Peyer's patch (tissue), 4 donors: ENCODE measurements at regions not wholly inside any gene's neighbourhood (a gene's known extent, or its start where the extent isn't known, plus 50 kb on each side); places are given as distances from the start of the nearest gene placed in this dataset.

Source experiments
- DNase-seq, 3 donors: peaks; one replicate each; pipeline ENCODE4 v3.0.0-alpha.2; 2017 to 2019
- H3K27ac ChIP-seq, 4 donors: fragments of 200-600 bp; sonication (generic); one replicate each; pipeline ENCODE4 v1.5.1; 2016 to 2019
- H3K27me3 ChIP-seq, 2 donors: fragments of 200-600 bp; sonication (generic); one replicate each; pipeline ENCODE4 v1.5.1; 2019
- H3K36me3 ChIP-seq, 3 donors: fragments of 200-600 bp; sonication (generic); one replicate each; pipeline ENCODE4 v1.5.1; 2016 to 2019
- H3K4me1 ChIP-seq, 4 donors: fragments of 200-600 bp; sonication (generic); one replicate each; pipeline ENCODE4 v1.5.1; 2016 to 2019
- H3K4me3 ChIP-seq, 4 donors: fragments of 200-600 bp; sonication (generic); 1 replicate in 3 of 4; 2 replicates in 1 of 4; pipeline ENCODE4 v1.5.1; 2016 to 2019; ENCODE audit warnings: mild to moderate bottlenecking in 1 of 4
- H3K9me3 ChIP-seq, 4 donors: fragments of 200-600 bp; sonication (generic); one replicate each; pipeline ENCODE4 v1.5.1; 2016 to 2019; ENCODE audit warnings: mild to moderate bottlenecking in 1 of 4
- POLR2A ChIP-seq, 2 donors: fragments of 450-650 bp; IDR thresholded peaks; one replicate each; pipeline ENCODE4 v1.5.1; 2017; ENCODE audit warnings: antibody characterized with exemption in 2 of 2, mild to moderate bottlenecking in 2 of 2, moderate library complexity in 2 of 2
- TF ChIP-seq, protein P1 (sequence below), 6 experiments: fragments of 450-650 bp in 4 of 6; fragments of 200-600 bp in 2 of 6; sonication (generic) in 1 of 6; IDR thresholded peaks; one replicate each; pipeline ENCODE4 v1.5.1; 2017 to 2019; ENCODE audit warnings: antibody characterized with exemption in 6 of 6, mild to moderate bottlenecking in 3 of 6, moderate library complexity in 1 of 6

DNA sequence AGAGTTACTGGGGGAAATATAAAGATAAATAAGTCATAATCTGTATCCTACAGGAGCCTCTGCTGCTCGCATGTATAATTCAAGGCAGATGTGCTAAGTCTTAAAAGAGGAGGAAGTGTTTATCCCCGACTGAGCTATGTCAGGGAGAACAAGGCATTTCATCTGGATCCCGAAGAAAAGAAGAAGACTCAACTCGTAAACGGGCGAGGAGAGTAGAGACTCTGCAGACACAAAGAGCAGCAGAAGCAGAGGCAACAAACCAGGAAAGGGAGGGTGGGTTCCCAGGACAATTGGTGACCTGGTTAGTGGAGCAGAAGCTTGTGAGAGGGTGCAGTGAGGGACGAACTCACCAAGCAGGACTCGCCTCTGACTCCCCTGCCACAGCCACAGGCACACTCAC, 368.6 kb downstream of the EIPR1 start:
- DNase-seq = no peak
- Histone ChIP-seq H3K36me3 (no peaks in the 10 kb centered on the region), H3K27me3 (no peaks in the 10 kb centered on the region)

DNA sequence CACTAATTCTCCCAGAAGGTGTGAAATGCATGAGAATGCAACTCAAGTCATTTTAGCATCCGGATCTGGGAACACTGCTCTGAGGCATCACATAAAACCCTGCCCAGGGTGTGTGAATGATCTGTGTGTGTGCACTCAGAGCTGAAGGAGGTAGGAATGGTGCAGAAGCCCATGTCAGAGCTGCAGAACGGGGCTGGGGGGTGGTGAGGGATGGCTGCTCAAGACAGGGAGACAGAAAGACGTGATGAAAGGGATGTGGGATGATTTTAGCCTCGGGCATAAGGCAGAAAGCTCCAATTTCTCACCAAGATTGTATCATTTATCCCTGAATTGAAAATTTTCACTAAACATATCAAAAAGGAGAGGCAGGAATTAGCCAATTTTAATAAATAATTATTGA, 369.1 kb downstream of the EIPR1 start:
- H3K27ac ChIP-seq = no peak overlapping the region
- no peaks in the 10 kb centered on the region for H3K36me3 ChIP-seq
- TF ChIP-seq, protein P1, sequence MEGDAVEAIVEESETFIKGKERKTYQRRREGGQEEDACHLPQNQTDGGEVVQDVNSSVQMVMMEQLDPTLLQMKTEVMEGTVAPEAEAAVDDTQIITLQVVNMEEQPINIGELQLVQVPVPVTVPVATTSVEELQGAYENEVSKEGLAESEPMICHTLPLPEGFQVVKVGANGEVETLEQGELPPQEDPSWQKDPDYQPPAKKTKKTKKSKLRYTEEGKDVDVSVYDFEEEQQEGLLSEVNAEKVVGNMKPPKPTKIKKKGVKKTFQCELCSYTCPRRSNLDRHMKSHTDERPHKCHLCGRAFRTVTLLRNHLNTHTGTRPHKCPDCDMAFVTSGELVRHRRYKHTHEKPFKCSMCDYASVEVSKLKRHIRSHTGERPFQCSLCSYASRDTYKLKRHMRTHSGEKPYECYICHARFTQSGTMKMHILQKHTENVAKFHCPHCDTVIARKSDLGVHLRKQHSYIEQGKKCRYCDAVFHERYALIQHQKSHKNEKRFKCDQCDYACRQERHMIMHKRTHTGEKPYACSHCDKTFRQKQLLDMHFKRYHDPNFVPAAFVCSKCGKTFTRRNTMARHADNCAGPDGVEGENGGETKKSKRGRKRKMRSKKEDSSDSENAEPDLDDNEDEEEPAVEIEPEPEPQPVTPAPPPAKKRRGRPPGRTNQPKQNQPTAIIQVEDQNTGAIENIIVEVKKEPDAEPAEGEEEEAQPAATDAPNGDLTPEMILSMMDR (IDR thresholded peaks at IDR 0.05) = no peak
- TF ChIP-seq POLR2A (IDR thresholded peaks at IDR 0.05) = no peak
- no peaks in the 10 kb centered on the region for H3K4me1 ChIP-seq
- no peaks in the 10 kb centered on the region for H3K27me3 ChIP-seq
- no peak for DNase-seq
- H3K4me3 ChIP-seq = no peak overlapping the region
- H3K9me3 ChIP-seq = peaks cover 0 to 9% (median 0%) of the 10 kb centered on the region in 4 donors

More for the DNA sequence above, 368.6 kb downstream of the EIPR1 start:
- Histone ChIP-seq H3K4me1 (no peaks in the 10 kb centered on the region), H3K4me3 (no peak overlapping the region), H3K9me3 (peaks cover 0 to 9% (median 0%) of the 10 kb centered on the region in 4 donors), H3K27ac (no peak overlapping the region)
- no peak for TF ChIP-seq POLR2A (IDR thresholded peaks at IDR 0.05)
- TF ChIP-seq, protein P1 (IDR thresholded peaks at IDR 0.05) = no peak

DNA sequence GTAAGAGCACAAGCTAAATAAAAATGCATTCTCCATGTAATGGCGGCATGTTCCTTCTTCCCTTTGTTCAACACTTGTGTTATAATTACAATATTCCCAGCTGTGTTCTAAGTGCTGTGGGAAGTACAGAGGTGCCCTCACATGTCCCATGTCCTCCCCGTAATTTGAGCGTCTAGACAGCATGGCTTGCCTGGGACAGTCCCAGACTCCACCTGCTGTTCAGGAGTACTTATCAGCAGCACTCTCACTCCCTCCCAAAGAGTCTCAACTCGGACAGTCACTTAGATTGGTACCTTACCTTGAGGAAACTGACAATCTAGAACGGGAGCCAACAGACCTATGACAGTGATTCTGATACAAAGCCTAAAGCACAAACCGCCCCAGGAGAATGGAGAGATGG, 370.5 kb downstream of the EIPR1 start:
- peaks cover 0 to 9% (median 0%) of the 10 kb centered on the region in 4 donors for H3K9me3 ChIP-seq
- H3K36me3 ChIP-seq = no peaks in the 10 kb centered on the region
- no peak overlapping the region for H3K27ac ChIP-seq
- H3K27me3 ChIP-seq = no peaks in the 10 kb centered on the region
- TF ChIP-seq, protein P1 (IDR thresholded peaks at IDR 0.05) = no peak
- no peak for TF ChIP-seq POLR2A (IDR thresholded peaks at IDR 0.05)
- H3K4me3 ChIP-seq = no peak overlapping the region
- H3K4me1 ChIP-seq = no peaks in the 10 kb centered on the region
- no peak for DNase-seq

DNA sequence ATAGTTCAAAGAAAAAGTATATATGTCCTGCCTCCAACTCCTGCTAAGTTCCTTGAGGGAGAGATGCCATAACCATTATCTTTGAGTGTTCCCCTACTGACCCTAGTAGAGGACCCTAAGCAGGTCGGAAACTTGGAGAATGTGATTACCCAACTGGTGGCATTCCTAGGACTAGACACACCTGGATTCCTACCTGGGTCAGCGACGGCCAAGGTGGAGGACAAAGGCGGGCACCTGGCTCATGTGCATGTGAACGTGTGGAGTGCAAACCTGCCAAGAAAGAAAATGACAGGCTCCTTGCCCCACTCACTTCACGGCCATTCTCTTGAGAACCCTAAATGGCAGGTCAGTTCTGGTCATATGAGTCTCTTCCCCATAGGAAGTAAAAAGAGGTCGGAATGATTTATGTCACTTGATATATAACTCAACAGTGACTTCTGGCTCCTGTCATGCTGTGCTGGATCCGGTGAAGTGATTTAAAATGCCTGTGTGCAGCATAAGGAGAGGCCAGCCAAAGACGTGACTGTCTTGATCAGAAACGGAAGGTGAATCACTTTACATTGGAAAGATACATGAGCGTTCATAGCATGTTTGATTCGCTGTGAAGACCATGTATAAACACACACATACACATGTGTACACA, 371.6 kb downstream of the EIPR1 start:
- Histone ChIP-seq H3K36me3 (no peaks in the 10 kb centered on the region), H3K9me3 (peaks cover 0 to 3% (median 0%) of the 10 kb centered on the region in 4 donors), H3K27me3 (no peaks in the 10 kb centered on the region), H3K4me3 (no peak overlapping the region), H3K27ac (no peak overlapping the region), H3K4me1 (no peaks in the 10 kb centered on the region)
- DNase-seq = no peak
- TF ChIP-seq, protein P1 (IDR thresholded peaks at IDR 0.05) = no peak
- no peak for TF ChIP-seq POLR2A (IDR thresholded peaks at IDR 0.05)

DNA sequence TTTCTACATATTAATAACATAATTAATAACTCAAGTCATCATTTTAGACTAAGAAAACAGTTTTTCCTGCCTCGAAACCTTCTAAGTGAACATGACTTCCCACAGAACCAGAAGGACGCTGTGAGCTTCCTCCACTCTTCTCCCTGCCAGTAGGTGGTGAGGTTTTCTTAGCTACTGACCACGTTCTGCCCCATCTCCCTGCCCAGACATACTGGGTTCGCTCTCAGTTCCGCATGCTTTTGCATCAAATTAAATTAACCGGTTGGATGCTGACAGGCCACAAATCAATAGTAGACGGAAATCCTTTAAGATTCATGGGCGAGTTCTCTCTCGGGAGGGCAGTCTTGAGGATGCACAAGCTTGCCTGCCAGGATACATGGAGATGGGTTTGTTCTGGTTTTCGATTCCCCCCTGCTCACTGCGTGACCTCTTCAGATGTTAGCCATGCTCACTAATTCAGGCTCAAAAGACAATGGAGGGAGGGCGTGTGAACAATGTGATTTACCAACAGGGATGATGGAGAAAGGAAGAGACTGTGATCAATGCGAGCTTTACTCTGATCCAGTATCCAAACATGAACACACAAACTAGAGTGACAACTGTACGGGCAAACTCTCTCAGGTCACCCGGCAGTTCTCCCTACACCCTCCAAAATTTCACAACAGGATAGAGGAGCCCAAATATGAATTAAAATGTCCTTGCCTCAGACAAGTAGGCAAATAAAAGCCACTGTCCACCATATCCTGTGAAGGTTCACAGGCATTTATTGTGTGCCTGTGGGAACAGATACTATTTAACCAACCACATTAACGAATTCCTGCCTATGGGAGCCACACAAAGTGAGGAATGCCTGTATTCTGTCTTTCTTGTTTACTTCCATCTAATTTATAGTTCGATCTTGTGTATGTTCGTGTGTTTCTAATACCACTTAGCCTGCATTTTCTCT, 375.7 kb downstream of the EIPR1 start:
- Histone ChIP-seq H3K4me3 (no peak overlapping the region), H3K27me3 (no peaks in the 10 kb centered on the region), H3K4me1 (no peaks in the 10 kb centered on the region), H3K9me3 (peaks cover 0 to 3% (median 0%) of the 10 kb centered on the region in 4 donors), H3K27ac (no peak overlapping the region), H3K36me3 (no peaks in the 10 kb centered on the region)
- no peak for TF ChIP-seq POLR2A (IDR thresholded peaks at IDR 0.05)
- TF ChIP-seq, protein P1 (IDR thresholded peaks at IDR 0.05) = no peak
- DNase-seq = no peak
